Vagina (tissue), 2 donors: ENCODE measurements at regions not wholly inside any gene's neighbourhood (a gene's known extent, or its start where the extent isn't known, plus 50 kb on each side); places are given as distances from the start of the nearest gene placed in this dataset.

Source experiments
- DNase-seq, 2 donors: peaks; one replicate each; pipeline ENCODE4 v3.0.0-alpha.2; 2017; ENCODE audit errors: extremely low spot score in 2 of 2
- H3K27ac ChIP-seq: fragments of 200-600 bp; sonication (generic); one replicate; pipeline ENCODE4 v1.5.1; 2019
- H3K27me3 ChIP-seq: fragments of 200-600 bp; sonication (generic); one replicate; pipeline ENCODE4 v1.5.1; 2019
- H3K36me3 ChIP-seq, 2 donors: fragments of 200-600 bp; sonication (generic); one replicate each; pipeline ENCODE4 v1.5.1; 2017 to 2019
- H3K4me1 ChIP-seq: fragments of 200-600 bp; sonication (generic); one replicate; pipeline ENCODE4 v1.5.1; 2019
- H3K4me3 ChIP-seq, 2 donors: fragments of 200-600 bp; sonication (generic); 1 replicate in 1 of 2; 2 replicates in 1 of 2; pipeline ENCODE4 v1.5.1; 2016 to 2019
- H3K9me3 ChIP-seq: fragments of 200-600 bp; sonication (generic); one replicate; pipeline ENCODE4 v1.5.1; 2019
- CTCF ChIP-seq, 3 experiments: fragments of 450-650 bp in 2 of 3; fragments of 200-600 bp in 1 of 3; sonication (generic) in 1 of 3; IDR thresholded peaks; one replicate each; pipeline ENCODE4 v1.5.1; 2017 to 2019; ENCODE audit warnings: antibody characterized with exemption in 3 of 3, mild to moderate bottlenecking in 2 of 3, moderate library complexity in 2 of 3
- POLR2A ChIP-seq, 2 donors: fragments of 450-650 bp; IDR thresholded peaks; one replicate each; pipeline ENCODE4 v1.6.1; 2017; ENCODE audit warnings: antibody characterized with exemption in 2 of 2, mild to moderate bottlenecking in 2 of 2, moderate library complexity in 2 of 2
- POLR2AphosphoS5 ChIP-seq, 2 donors: sonication (generic); formaldehyde crosslinking; IDR thresholded peaks; one replicate each; pipeline ENCODE4 v1.9.0; 2017; ENCODE audit warnings: antibody characterized with exemption in 2 of 2, mild to moderate bottlenecking in 2 of 2, low read depth in 1 of 2; ENCODE audit not compliant: insufficient read depth in 1 of 2
- intact Hi-C: fragments of 100-400 bp; cut with DNase I; formaldehyde crosslinking; loops from one replicate; pipeline ENCODE4 v1.15.1; 2023

GRCh38 chr10:111392910-111393309 lies 316.1 kb downstream of the ADRA2A start:
- Histone ChIP-seq H3K9me3 (no peaks in the 10 kb centered on the region), H3K27ac (peak overlapping the region; percentile 24), H3K4me3 (no peak overlapping the region), H3K4me1 (peaks cover 30% of the 10 kb centered on the region), H3K36me3 (no peaks in the 10 kb centered on the region), H3K27me3 (no peaks in the 10 kb centered on the region)
- intact Hi-C loops, result no loop called here
- no peak for DNase-seq
- no peak for TF ChIP-seq POLR2A (IDR thresholded peaks at IDR 0.05)
- TF ChIP-seq CTCF (IDR thresholded peaks at IDR 0.05), result no peak
- no peak for TF ChIP-seq POLR2AphosphoS5 (IDR thresholded peaks at IDR 0.05; ENCODE audit: insufficient read depth in 1 of 2, low read depth in 1 of 2)

GRCh38 chr10:111410740-111411139 lies 333.9 kb downstream of the ADRA2A start:
- TF ChIP-seq CTCF (IDR thresholded peaks at IDR 0.05), result no peak
- TF ChIP-seq POLR2A (IDR thresholded peaks at IDR 0.05), result no peak
- TF ChIP-seq POLR2AphosphoS5 (IDR thresholded peaks at IDR 0.05; ENCODE audit: insufficient read depth in 1 of 2, low read depth in 1 of 2), result no peak
- no peaks in the 10 kb centered on the region for H3K4me1 ChIP-seq
- H3K9me3 ChIP-seq, result no peaks in the 10 kb centered on the region
- DNase-seq, result no peak
- no peaks in the 10 kb centered on the region for H3K27me3 ChIP-seq
- H3K27ac ChIP-seq, result no peak overlapping the region
- intact Hi-C loops, result no loop called here
- H3K4me3 ChIP-seq, result no peak overlapping the region
- H3K36me3 ChIP-seq, result no peaks in the 10 kb centered on the region

- H3K36me3 ChIP-seq, result no peaks in the 10 kb centered on the region
- H3K27ac ChIP-seq, result no peak overlapping the region
- H3K9me3 ChIP-seq, result no peaks in the 10 kb centered on the region
- TF ChIP-seq POLR2AphosphoS5 (IDR thresholded peaks at IDR 0.05; ENCODE audit: insufficient read depth in 1 of 2, low read depth in 1 of 2), result no peak
- TF ChIP-seq CTCF (IDR thresholded peaks at IDR 0.05), result no peak
- no peak for TF ChIP-seq POLR2A (IDR thresholded peaks at IDR 0.05)
- DNase-seq, result no peak
- no peaks in the 10 kb centered on the region for H3K27me3 ChIP-seq
- no peak overlapping the region for H3K4me3 ChIP-seq
- H3K4me1 ChIP-seq, result no peaks in the 10 kb centered on the region
- intact Hi-C loops, result no loop called here
Observed at GRCh38 chr10:111425459-111425858, 348.6 kb downstream of the ADRA2A start.

- DNase-seq, result no peak
- Histone ChIP-seq H3K36me3 (no peaks in the 10 kb centered on the region), H3K4me3 (no peak overlapping the region), H3K27me3 (no peaks in the 10 kb centered on the region), H3K4me1 (no peaks in the 10 kb centered on the region), H3K27ac (no peak overlapping the region), H3K9me3 (no peaks in the 10 kb centered on the region)
- no peak for TF ChIP-seq CTCF (IDR thresholded peaks at IDR 0.05)
- TF ChIP-seq POLR2A (IDR thresholded peaks at IDR 0.05), result no peak
- no peak for TF ChIP-seq POLR2AphosphoS5 (IDR thresholded peaks at IDR 0.05; ENCODE audit: insufficient read depth in 1 of 2, low read depth in 1 of 2)
- intact Hi-C loops, result no loop called here
Observed at GRCh38 chr10:111429288-111430028, 352.6 kb downstream of the ADRA2A start.

GRCh38 chr10:111430070-111430469 lies 353.2 kb downstream of the ADRA2A start:
- no peaks in the 10 kb centered on the region for H3K27me3 ChIP-seq
- TF ChIP-seq POLR2AphosphoS5 (IDR thresholded peaks at IDR 0.05; ENCODE audit: insufficient read depth in 1 of 2, low read depth in 1 of 2) (no peak), CTCF (IDR thresholded peaks at IDR 0.05) (no peak), POLR2A (IDR thresholded peaks at IDR 0.05) (no peak)
- intact Hi-C loops, result no loop called here
- no peaks in the 10 kb centered on the region for H3K9me3 ChIP-seq
- H3K36me3 ChIP-seq, result no peaks in the 10 kb centered on the region
- DNase-seq, result no peak
- H3K27ac ChIP-seq, result no peak overlapping the region
- no peak overlapping the region for H3K4me3 ChIP-seq
- H3K4me1 ChIP-seq, result no peaks in the 10 kb centered on the region
